NOMO-1 (cell line): ENCODE measurements at regions not wholly inside any gene's neighbourhood (a gene's known extent, or its start where the extent isn't known, plus 50 kb on each side); places are given as distances from the start of the nearest gene placed in this dataset.

Source experiments
- DNase-seq, 2 experiments: peaks; one replicate each; lab custom pipeline; 2025; ENCODE audit not compliant: unreplicated experiment in 2 of 2; lab: John Stamatoyannopoulos, UW

DNA sequence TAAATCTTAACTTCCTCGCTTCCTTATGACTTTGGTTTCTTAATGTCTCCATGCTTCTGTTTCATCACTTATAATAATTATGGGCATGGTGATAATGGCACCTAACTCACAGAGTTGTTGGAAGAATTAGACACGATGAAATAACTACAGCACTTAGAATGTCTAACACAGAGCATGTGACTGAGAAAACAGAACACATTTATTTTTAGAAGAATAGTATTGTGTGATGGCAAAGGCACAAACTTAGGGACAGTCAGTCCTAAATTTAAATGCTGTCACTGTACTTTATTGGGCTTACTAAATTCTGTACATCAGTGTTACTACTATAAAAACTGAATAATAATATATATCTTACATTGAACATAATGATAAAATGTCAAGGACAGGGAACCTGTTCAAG is 391.1 kb upstream of the JAG1 start:
- DNase-seq = no peak

DNA sequence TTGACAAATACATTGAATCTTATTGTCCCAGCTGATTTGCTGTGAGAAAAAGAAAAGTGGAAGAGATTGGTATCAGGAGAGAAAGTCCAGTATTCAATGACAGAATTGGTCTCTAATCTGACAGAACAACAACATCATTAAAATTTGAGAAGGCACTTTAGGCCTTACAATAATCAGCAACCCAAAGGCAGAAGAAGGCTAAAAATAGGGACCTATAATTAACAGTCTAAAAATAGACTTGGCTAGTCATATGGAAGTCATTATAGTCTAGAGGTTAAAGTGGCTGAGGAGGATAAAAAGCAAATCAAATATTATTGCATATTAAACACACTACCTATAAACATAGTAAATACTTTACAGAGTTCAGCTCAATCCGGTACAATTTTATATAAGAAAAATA is 393.6 kb upstream of the JAG1 start:
- DNase-seq = no peak

DNA sequence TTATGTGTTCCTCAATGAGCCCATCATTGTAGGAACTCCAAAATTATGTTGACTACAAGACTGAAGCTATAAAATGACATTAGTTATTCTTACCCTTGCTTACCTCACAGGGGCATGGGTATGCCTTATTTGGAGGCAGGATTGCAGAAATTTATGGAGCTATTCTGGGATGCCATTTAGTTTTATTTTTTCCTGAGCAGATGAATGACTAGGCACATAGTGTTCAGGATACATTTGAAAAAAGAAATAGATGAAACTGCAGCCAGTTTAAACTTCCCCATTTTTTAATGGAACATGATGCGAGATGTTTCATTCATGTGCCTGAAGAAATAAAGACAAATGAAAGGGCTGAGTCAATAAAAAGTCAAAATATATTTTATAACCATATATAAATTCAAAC is 399.2 kb upstream of the JAG1 start:
- DNase-seq = peak in 1 of 2 experiments; percentile 5

DNA sequence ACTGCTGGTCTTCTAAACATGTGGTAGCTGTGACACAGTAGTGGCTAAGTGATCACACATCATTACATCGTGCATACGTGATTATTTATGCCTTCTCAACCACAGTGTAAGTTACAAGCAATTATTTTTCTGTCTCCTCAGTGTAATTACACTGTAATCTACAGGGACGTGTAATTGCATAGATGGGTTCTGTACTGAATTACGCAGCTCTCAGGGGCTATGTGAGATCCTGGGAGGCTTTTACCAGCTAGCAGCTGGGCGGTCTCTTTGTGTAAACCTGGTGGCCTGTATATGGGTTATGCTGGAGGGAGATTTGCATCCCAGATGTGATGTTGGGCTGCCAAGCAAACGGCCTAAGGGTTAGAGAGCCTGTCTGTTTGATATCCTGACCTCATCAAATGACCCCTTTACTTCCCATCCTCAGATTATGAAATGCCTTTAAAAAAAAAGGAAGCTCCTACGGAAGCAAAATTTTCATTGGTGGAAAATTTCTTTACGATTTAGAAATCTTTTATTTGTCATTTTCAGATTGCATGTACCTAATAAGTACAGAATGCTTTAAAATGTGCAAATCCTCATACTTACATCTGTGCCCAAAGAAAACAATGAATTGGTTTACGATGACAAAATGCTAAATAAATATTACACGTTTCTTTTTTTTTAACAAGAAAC is 402.8 kb upstream of the JAG1 start:
- DNase-seq = peak; percentile 2 to 29

DNA sequence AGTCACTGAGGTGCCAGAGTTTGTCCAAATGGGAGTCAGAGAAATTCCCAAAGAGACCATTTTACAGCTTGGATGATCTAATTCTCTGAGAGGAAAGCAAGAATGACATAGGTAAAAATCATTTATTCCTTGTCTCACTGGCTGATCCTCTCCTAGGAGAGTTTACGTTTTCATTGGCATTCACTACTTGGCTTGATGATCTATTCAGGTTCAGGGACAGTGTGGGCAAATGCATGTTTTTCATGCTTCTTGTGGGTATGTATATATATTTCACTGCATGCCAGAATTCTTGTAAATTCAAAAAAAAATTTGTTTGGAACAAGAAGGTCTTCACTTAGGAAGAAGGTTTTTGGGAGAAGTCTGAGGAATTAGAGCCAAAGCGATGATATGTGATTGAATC is 403.4 kb upstream of the JAG1 start:
- no peak for DNase-seq

DNA sequence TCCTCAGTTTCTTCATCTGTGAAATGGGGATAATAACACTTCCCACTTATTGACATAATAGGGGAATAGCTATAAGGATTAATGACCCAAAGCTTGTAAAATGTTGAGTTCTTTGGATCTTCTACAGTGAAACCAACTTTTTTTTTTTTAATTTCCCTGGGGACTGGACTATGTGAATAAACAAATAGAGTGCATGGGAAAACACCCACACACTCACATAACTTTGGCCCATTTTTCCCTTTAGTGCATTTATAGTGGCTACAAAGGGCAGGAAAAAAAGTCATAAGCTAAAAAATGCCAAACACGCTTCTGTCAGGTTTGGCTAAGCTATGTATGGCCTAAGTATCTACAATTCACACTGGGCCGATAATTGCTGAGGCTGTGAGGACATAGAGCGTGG is 406.2 kb upstream of the JAG1 start:
- no peak for DNase-seq

DNA sequence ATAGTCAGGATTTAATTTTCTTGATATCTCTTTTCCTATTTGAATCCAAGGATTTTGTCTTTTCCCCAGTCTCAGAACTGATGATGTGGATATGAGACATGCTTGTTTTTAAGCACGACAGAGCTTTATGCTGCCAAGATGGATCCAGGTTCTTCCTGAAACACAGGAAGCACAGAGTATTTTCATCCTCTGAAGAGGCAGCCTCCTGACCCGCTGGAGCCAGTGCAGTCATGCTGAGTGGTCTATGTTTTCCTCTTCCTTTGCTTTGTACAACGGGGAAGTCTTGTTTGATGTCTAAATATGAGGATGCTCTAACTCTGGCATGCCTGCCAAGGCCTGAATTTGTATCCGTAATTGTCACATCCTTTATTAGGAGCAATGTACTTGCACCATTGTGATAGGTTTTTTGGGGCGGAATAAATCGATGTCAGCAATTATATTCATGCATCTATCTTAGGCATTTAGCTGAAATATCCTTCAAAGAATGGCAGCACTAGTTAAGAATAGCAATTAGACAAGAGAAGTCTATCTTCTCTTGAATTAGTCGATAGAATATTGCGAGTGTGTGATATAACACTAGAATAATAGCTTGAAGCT is 407.1 kb upstream of the JAG1 start:
- DNase-seq = no peak

DNA sequence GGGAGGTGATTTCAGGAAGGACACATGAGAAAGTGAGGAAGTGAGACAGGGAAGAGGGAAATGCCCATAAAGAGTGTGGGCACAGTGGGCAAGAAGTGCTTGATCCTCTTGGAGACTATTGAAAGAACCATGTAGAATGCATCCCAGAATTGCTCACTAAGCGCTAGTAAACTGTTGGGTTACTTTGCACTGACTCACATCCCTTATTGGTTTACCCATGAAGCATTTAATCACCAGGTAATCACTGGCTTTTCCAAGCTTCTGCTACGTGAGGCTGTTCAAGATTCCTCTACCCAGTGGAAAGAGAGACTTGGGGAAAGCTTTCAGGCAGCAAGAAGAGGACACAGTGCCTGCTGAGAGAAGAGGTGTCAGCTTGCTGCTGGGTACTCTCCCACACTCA is 410.0 kb upstream of the JAG1 start:
- DNase-seq = no peak

DNA sequence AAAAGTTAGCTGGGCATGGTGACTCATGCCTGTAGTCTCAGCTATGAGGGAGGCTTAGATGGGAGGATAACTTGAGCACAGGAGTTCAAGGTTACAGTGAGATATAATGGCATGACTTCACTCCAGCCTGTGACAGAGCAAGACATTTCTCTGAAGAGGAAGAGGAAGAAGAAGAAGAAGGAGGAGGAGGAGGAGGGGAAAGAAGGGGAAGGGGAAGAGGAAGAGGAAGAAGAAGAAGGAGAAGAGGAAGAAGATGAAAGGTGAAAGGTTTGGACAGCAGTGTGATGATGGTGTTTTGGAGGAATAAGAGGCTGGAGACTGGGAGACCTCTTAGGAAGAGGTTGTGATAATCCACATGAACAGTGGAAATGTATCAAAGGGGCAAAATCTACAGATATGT is 410.7 kb upstream of the JAG1 start:
- no peak for DNase-seq

DNA sequence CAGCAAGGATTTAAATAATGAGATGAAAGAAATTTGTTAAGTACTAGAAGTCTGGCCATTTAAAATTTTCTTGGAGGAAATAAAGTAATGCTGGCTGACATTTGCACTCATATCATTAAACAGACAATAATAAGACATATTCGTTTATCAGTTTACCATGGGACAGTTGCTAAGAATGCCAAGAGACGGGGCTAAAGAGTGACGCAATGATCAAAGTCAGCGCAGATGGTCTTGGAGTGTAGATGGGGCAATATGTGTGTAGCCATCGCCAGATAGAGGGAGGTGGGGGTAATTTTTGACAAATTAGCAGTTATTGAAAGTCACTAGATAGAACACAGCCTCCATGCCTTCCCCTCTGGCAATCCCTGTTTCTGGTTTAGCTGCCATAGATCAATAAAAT is 413.2 kb upstream of the JAG1 start:
- no peak for DNase-seq

DNA sequence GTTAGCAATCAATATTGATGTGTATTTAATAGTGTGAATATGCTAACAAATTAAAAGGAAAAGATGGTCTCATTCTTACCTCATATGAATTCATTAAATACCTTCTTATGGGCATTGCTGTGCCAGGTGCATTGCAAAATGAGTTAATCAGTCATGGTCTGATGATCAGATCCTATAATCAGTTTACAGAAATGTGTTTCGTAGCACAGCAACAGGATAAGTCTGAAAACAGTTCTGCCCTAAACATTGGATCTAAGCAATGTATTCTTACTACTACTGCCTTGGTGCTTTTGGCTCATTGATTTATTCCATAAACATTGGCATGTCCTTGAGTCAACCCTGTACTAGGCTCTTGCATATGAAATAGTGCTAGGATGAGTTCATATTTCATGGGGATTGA is 417.0 kb upstream of the JAG1 start:
- no peak for DNase-seq

DNA sequence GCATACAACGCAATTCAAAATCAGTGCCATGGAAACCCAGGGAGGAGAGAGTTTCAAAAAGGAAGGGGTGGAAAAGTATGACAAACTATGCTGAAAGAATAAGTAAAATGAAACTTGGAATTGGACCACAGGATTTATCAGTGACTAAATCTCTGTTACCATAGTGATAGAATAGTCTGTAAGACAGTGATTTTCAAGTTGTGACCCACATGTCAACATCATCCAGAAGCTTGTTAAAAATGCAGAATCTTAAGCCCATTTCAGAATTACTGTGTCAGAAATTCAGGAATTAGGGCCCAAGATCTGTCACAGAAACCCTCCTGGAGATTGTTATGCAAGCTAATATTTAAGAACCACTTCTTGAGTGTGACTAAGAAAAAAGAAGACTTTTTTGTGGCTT is 417.7 kb upstream of the JAG1 start:
- DNase-seq = no peak

DNA sequence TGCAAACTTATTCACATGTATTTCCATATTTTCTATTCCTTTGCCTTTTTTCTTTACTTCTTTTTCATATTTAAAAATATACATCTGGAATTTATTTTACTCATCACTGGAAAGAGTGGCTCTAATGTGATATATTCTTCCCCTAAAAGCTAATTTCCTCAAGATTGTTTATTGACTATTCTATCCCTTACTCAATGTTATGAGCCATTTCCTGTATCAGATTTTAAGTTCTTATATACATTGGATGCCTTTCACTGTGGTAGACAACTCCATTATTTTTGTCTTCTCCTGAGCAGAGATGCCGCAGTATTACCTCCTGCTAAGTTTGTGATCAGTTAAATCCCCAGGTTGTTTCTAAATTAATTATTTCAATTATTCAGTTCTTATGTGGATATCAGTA is 418.4 kb upstream of the JAG1 start:
- DNase-seq = no peak

DNA sequence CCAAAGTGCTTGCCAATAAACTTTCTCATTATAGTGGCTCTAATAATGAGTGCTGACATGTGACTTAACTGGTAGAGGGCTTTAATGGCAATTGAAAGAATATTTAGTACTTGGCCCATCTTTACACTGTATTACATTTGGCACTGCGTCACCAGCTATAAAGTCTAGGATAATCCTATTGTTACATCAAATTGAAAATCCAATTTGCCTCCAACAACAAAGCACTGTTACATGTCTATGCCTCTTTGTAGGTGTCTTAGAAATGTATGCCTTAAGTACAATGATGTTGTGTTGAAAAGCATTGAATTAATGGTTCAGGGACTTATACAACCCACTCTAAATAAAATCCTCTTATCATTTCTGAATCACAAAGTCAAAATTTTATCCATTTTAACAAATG is 420.4 kb upstream of the JAG1 start:
- no peak for DNase-seq

DNA sequence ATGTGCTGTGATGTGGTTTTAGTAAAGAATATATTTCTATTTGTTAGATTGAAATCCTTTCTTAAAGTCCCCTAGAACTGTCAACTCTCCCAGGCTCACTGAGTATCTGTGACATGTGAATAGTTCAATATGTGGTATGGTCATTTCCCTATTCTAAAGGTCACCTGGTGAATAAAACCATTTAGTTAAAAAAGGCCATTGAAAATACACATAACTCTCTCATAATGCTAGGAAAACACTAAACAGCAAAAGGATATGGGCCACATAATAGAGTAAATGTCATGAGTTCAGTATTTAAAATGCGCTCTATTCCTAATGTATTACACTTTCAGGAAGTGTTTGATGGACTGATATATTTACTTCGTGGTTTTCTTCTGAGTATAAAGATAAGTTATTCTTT is 420.9 kb upstream of the JAG1 start:
- no peak for DNase-seq

DNA sequence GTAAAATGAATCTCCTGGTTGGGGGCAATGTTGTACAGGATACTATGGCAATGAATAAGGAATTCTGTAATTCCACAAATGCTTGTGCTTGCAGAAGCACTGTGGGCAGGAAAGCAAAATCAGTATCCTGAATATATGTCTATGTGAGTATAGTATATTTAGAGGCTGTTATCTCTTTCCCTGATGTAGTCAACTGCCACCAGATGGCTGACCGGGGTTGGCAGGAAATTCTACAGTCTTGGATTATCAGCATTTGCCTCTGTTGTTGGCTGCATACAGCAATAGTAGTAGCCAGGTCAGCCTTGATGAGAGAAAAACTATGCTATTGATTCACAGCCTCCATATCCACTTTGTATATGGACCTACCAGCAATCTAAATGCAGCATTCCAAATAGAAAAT is 425.1 kb upstream of the JAG1 start:
- DNase-seq = no peak

DNA sequence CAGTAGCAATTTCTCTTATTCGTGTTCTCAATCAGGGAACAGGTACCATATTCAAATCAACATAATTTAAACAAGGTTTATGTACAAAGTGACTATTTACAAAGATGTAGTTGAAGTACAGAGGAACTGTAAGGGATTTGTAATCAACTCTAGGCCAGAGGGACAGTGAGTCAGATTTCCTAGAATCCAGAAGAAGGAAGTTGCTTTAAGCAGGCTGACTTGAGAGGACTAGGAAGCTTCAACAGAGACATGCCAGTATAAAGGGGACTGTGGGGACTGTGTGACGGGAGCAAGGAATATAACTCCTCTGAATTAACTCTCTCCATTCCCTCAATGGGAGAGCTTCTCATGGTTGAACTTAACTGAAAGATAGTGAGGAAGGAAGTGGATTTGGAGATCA is 427.4 kb upstream of the JAG1 start:
- no peak for DNase-seq

DNA sequence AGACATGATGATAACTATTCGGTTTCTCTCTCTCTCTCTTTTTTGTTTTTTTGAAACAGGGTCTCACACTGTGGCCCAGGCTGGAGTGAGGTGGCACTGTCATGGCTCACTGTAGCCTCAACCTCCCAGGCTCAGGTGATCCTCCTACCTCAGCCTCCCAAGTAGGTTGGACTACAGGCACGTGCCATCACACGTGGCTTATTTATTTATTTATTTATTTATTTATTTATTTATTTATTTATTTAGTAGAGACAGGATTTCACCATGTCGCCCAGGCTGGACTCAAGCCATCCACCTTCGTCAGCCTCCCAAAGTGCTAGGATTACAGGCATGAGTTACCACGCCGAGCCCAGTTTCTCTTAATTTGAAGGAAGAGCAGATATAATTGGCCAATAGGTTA is 427.9 kb upstream of the JAG1 start:
- no peak for DNase-seq

DNA sequence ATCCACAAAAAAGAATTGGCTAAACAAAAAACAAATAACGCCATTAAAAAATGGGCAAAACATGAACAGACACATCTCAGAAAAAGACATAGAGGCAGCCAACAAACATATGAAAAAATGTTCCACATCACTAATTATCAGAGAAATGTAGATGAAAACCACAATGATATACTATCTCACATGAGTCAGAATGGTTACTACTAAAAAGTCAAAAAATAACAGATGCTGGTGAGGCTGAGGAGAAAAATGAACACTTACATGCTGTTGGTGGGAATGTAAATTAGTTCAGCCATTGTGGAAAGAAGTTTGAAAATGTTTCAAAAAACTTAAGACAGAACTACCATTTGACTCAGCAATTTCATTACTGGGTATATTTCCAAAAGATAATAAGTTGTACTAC is 430.1 kb upstream of the JAG1 start:
- DNase-seq = no peak

DNA sequence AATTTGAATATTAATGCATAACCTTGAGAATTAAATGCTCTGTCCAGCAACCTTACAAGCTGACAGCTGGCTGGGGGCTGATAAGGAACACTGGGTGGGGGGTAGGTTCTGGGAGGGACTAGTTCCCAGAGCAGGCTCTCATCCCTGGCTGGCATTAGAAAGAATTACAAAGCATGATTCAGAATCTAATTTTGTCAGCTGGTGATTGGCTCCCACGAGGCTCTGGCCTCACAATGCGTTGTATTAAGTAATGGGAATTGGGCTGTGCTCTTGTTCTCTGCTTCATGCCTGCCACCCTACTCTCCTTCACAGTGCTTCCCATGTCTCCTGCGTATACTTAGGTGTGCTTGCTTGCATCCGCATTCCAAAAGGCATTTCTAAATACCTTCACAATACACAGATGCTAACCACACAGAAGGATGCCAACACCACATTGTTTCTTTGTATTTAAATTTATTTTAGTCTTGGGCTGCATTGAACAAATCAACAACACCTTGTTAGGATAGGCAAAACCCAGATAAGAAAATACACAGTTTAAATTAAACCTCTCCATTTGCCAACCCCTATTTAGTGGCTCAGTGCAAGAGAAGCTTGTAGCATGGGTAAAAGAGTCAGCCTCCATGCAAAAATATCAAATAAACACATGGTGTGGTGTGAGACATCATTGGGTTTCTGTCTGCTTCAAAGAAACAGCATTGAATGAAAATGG is 434.5 kb upstream of the JAG1 start:
- DNase-seq = no peak

DNA sequence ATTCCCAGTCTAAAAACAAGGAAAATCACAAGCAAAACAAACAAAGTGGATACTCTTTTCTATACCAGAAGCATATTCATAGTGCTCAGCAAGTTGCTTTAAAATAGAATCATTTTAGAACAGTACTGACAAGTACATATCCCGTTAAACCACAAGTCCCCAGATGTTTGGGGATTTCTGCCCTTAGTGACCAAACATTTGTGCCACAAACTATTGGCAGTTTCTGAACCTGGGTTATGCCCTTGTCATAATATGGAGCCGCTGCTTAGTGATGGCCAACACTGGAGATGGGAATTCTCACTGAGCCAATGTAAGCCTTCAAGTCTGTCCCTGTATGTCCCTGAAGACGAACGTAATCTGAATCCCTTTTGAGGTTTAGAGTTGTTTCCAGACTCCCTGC is 436.7 kb upstream of the JAG1 start:
- no peak for DNase-seq

DNA sequence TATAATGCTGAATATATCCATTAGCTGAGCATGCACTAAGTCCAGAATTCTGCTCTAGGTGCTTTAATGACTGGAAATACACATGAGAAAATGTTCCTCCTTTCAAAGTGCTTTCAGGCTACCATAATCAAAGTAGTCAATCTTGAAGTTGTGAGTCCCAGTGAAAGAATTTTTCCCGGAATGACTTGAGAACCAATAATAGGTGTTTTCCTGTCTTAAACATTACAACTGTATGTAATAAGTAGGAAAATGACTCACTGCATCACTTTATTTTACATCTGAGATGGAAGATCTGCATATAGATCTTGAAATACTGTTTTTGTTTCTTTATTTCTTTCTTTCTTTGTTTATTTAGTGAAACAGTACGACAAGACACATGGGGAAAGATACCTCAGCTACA is 437.4 kb upstream of the JAG1 start:
- no peak for DNase-seq
